ENCODE measurements at regions not wholly inside any gene's neighbourhood (a gene's known extent, or its start where the extent isn't known, plus 50 kb on each side); places are given as distances from the start of the nearest gene placed in this dataset.

- no peak overlapping the region for H3K27ac Mint-ChIP-seq
- CTCF ChIA-PET = no interaction called here
- H3K27me3 Mint-ChIP-seq = no peaks in the 10 kb centered on the region
- POLR2A ChIA-PET = no interaction called here
- no peak for DNase-seq
- H3K9me3 Mint-ChIP-seq = no peaks in the 10 kb centered on the region
- H3K4me3 Mint-ChIP-seq = no peak overlapping the region
- no peaks in the 10 kb centered on the region for H3K4me1 Mint-ChIP-seq
- no peaks in the 10 kb centered on the region for H3K36me3 Mint-ChIP-seq (ENCODE audit: low read depth)
Observed at GRCh38 chr2:129056959-129057317, 738.3 kb upstream of the HS6ST1 start.

- Mint-ChIP-seq H3K27me3 (no peaks in the 10 kb centered on the region), H3K36me3 (ENCODE audit: low read depth) (no peaks in the 10 kb centered on the region), H3K27ac (no peak overlapping the region), H3K4me3 (no peak overlapping the region), H3K9me3 (no peaks in the 10 kb centered on the region), H3K4me1 (no peaks in the 10 kb centered on the region)
- ChIA-PET POLR2A (no interaction called here), CTCF (no interaction called here)
- no peak for DNase-seq
Observed at GRCh38 chr2:129058981-129059380, 740.3 kb upstream of the HS6ST1 start.

GRCh38 chr2:129059476-129059875 is 740.8 kb upstream of the HS6ST1 start:
- Mint-ChIP-seq H3K9me3 (no peaks in the 10 kb centered on the region), H3K36me3 (ENCODE audit: low read depth) (no peaks in the 10 kb centered on the region)
- CTCF ChIA-PET = no interaction called here

GRCh38 chr2:129061069-129061768 is 742.6 kb upstream of the HS6ST1 start:
- Mint-ChIP-seq H3K27me3 (no peaks in the 10 kb centered on the region), H3K9me3 (no peaks in the 10 kb centered on the region), H3K36me3 (ENCODE audit: low read depth) (no peaks in the 10 kb centered on the region), H3K27ac (no peak overlapping the region), H3K4me1 (no peaks in the 10 kb centered on the region), H3K4me3 (no peak overlapping the region)
- DNase-seq = no peak
- CTCF ChIA-PET = no interaction called here
- POLR2A ChIA-PET = no interaction called here

More at GRCh38 chr2:129059476-129059875, 740.8 kb upstream of the HS6ST1 start:
- no peak overlapping the region for H3K4me3 Mint-ChIP-seq
- POLR2A ChIA-PET = no interaction called here
- no peaks in the 10 kb centered on the region for H3K4me1 Mint-ChIP-seq
- H3K27me3 Mint-ChIP-seq = no peaks in the 10 kb centered on the region
- H3K27ac Mint-ChIP-seq = no peak overlapping the region
- DNase-seq = no peak

GRCh38 chr2:129061769-129062121 is 743.1 kb upstream of the HS6ST1 start:
- Mint-ChIP-seq H3K4me1 (no peaks in the 10 kb centered on the region), H3K27ac (no peak overlapping the region), H3K9me3 (no peaks in the 10 kb centered on the region), H3K27me3 (no peaks in the 10 kb centered on the region), H3K36me3 (ENCODE audit: low read depth) (no peaks in the 10 kb centered on the region), H3K4me3 (no peak overlapping the region)
- CTCF ChIA-PET = no interaction called here
- DNase-seq = no peak
- POLR2A ChIA-PET = no interaction called here

GRCh38 chr2:129062146-129062912 is 743.7 kb upstream of the HS6ST1 start:
- POLR2A ChIA-PET = no interaction called here
- no peak overlapping the region for H3K27ac Mint-ChIP-seq
- H3K36me3 Mint-ChIP-seq (ENCODE audit: low read depth) = no peaks in the 10 kb centered on the region
- no peaks in the 10 kb centered on the region for H3K9me3 Mint-ChIP-seq
- H3K4me1 Mint-ChIP-seq = no peaks in the 10 kb centered on the region
- no peak for DNase-seq
- no peak overlapping the region for H3K4me3 Mint-ChIP-seq
- CTCF ChIA-PET = no interaction called here
- H3K27me3 Mint-ChIP-seq = no peaks in the 10 kb centered on the region

- DNase-seq = no peak
- no peak overlapping the region for H3K4me3 Mint-ChIP-seq
- no peaks in the 10 kb centered on the region for H3K36me3 Mint-ChIP-seq (ENCODE audit: low read depth)
- no peaks in the 10 kb centered on the region for H3K27me3 Mint-ChIP-seq
- no peaks in the 10 kb centered on the region for H3K4me1 Mint-ChIP-seq
- POLR2A ChIA-PET = no interaction called here
- no peaks in the 10 kb centered on the region for H3K9me3 Mint-ChIP-seq
- CTCF ChIA-PET = no interaction called here
- no peak overlapping the region for H3K27ac Mint-ChIP-seq
Observed at GRCh38 chr2:129067070-129067469, 748.4 kb upstream of the HS6ST1 start.

- ChIA-PET POLR2A (no interaction called here), CTCF (no interaction called here)
- no peak overlapping the region for H3K4me3 Mint-ChIP-seq
- H3K27me3 Mint-ChIP-seq = no peaks in the 10 kb centered on the region
- no peaks in the 10 kb centered on the region for H3K9me3 Mint-ChIP-seq
- no peaks in the 10 kb centered on the region for H3K4me1 Mint-ChIP-seq
- H3K27ac Mint-ChIP-seq = no peak overlapping the region
- DNase-seq = no peak
- no peaks in the 10 kb centered on the region for H3K36me3 Mint-ChIP-seq (ENCODE audit: low read depth)
Observed at GRCh38 chr2:129067953-129068352, 749.3 kb upstream of the HS6ST1 start.

- POLR2A ChIA-PET = no interaction called here
- no peaks in the 10 kb centered on the region for H3K9me3 Mint-ChIP-seq
- no peaks in the 10 kb centered on the region for H3K27me3 Mint-ChIP-seq
- no peaks in the 10 kb centered on the region for H3K36me3 Mint-ChIP-seq (ENCODE audit: low read depth)
- H3K4me3 Mint-ChIP-seq = no peak overlapping the region
- CTCF ChIA-PET = no interaction called here
- H3K4me1 Mint-ChIP-seq = no peaks in the 10 kb centered on the region
- no peak for DNase-seq
- no peak overlapping the region for H3K27ac Mint-ChIP-seq
Observed at GRCh38 chr2:129068543-129068942, 749.9 kb upstream of the HS6ST1 start.

- Mint-ChIP-seq H3K4me3 (no peak overlapping the region), H3K4me1 (no peaks in the 10 kb centered on the region), H3K36me3 (ENCODE audit: low read depth) (no peaks in the 10 kb centered on the region), H3K27me3 (no peaks in the 10 kb centered on the region), H3K9me3 (no peaks in the 10 kb centered on the region), H3K27ac (no peak overlapping the region)
- DNase-seq = no peak
- ChIA-PET POLR2A (no interaction called here), CTCF (no interaction called here)
Observed at GRCh38 chr2:129069875-129070594, 751.4 kb upstream of the HS6ST1 start.

- no peaks in the 10 kb centered on the region for H3K27me3 Mint-ChIP-seq
- no peaks in the 10 kb centered on the region for H3K9me3 Mint-ChIP-seq
- H3K4me3 Mint-ChIP-seq = no peak overlapping the region
- no peak for DNase-seq
- ChIA-PET CTCF (no interaction called here), POLR2A (no interaction called here)
- no peaks in the 10 kb centered on the region for H3K4me1 Mint-ChIP-seq
- no peaks in the 10 kb centered on the region for H3K36me3 Mint-ChIP-seq (ENCODE audit: low read depth)
- no peak overlapping the region for H3K27ac Mint-ChIP-seq
Observed at GRCh38 chr2:129070663-129071062, 752.0 kb upstream of the HS6ST1 start.

GRCh38 chr2:129071531-129071930 is 752.9 kb upstream of the HS6ST1 start:
- Mint-ChIP-seq H3K27ac (no peak overlapping the region), H3K4me1 (no peaks in the 10 kb centered on the region), H3K9me3 (no peaks in the 10 kb centered on the region), H3K27me3 (no peaks in the 10 kb centered on the region), H3K4me3 (no peak overlapping the region), H3K36me3 (ENCODE audit: low read depth) (no peaks in the 10 kb centered on the region)
- ChIA-PET CTCF (no interaction called here), POLR2A (no interaction called here)
- DNase-seq = no peak

- Mint-ChIP-seq H3K27me3 (no peaks in the 10 kb centered on the region), H3K9me3 (no peaks in the 10 kb centered on the region), H3K4me1 (no peaks in the 10 kb centered on the region), H3K27ac (no peak overlapping the region), H3K36me3 (ENCODE audit: low read depth) (no peaks in the 10 kb centered on the region), H3K4me3 (no peak overlapping the region)
- CTCF ChIA-PET = no interaction called here
- DNase-seq = no peak
- POLR2A ChIA-PET = no interaction called here
Observed at GRCh38 chr2:129074298-129074920, 755.7 kb upstream of the HS6ST1 start.

Data from activated CD4-positive, alpha-beta memory T cell treated with anti-CD3 and anti-CD28 coated beads, Interleukin-2, amount 10 ng/mL, durations not matched to agents 7 days and 5 days (primary cell).